Stimulated activated CD4-positive, alpha-beta T cell treated with anti-CD3 and anti-CD28 coated beads, Interleukin-1b, Interleukin-23, amount 100 ng/mL, for 24 hours (primary cell): ENCODE measurements at regions not wholly inside any gene's neighbourhood (a gene's known extent, or its start where the extent isn't known, plus 50 kb on each side); places are given as distances from the start of the nearest gene placed in this dataset.

Experiments used
- DNase-seq, 4 experiments: peaks; one replicate each; pipeline ENCODE4 v3.0.0-alpha.2; 2020; ENCODE audit warnings: low read depth in 4 of 4, low spot score in 1 of 4

DNA sequence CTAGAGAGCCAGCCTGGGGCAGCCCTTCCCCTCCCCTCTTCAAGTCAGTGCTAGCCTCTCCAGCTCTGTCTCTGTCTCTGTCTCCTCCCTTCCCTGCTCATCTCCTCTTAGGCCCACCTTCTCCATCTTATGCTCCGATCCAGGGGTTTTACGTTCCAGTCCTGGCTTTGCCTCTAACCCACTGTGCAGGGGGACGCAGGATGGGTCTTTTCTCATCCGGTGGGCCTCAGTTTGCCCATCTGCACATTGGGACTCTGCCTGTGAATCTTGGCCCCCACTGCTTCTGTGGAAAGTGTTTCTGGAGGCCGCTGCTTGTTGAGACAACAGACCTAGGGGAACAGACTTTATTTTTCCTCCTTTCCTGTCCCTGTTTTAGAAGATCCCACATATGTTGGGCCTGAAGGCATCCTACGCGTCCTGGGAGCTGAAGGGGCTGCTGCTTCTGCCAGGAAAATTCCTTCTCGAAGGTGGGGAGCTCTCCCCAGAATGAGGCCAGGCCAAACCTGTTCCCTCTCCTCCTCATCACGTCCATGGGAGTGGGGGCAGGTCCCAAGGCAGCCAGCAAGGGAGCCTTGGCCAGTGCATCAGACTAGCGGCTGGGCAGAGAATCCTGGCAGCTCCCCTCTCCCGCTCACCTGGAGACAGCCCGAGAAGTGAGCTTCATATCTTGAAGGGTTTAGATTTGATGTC is 99.5 kb upstream of the CSF3R start:
- no peak for DNase-seq

DNA sequence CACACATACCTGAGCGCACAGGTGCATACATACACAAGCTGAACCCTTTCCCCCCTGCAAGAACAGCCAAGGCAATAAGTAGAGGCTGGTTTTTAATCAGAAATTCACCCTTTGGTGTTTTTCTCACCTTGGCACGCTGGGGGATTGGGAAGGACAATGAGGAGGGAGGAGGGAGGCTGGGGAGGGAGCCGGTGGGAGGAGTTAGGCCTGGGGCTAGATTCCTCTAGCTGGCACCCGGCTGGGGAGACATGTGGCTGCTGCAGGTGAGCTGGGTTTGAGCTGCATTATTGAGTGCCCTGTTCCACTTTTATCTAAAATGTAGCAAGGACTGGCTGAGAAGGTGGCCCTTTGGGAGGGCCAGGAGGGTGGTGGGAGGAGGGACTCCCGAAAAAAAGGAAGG is 97.8 kb upstream of the CSF3R start:
- no peak for DNase-seq

DNA sequence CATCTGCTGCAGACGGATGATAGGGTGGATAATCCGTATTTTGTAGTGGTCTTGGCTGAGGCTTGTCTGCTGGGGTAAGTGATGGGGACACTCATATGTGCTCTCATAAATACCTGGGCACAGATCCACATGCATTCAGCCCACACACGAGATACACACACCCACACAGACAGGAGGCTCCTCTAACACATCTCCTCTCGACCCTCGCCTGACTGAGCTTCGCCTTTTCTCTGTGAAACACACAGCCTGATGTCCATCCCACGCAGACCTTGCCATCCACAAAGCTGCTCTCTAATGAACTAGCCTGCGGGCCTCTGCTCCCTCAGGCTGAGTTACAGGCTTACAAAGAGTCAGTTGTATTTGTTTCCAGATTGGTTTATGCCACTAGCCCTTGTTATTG is 96.3 kb upstream of the CSF3R start:
- no peak for DNase-seq

DNA sequence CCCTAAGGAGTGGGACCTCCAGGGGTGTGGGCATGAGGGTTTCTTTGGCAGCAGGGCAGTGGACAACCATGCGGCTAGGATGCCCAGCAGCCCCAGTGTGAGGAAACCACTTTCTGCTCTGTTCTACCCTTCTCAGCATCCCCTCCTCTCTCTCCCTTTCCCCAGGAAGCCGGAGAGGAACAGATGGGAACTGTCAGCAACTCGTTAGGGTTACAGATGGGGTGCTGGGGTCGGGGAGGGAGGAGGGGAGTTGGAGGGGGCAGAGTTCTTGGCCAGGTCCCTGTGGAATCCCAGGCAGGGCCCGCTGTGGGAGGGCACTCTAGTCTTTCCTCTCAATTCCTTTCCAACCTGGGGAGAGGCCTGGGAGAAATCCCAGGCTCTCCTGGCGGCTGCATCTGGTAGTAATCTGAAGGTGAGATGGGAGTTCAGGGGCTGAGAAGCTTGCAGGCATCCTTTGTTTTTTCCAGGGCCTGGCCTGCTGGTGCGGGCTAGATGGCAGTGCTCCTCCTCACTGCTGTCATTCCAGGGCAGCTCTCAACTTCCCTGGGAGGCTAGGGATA is 93.9 kb upstream of the CSF3R start:
- DNase-seq = no peak

DNA sequence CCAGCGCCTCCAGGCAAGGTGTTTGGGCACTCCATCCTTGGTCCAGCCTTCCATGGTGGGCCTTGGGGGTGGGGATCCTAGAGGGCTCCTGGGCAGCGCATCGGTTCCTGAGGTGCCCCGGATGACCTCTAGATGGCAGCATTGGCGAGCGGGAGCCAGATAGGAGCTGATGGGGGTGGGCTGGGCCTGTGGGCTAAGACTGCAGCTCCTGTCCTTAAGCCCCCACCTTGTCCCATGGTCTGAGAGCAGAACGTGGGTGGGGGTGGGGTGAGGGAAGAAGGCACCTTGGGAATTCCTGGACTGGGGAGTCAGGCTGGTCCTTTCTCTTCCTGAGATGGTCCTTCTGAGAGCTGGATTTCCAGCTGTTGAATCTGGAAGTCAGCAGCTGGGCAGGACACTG is 93.4 kb upstream of the CSF3R start:
- peak; percentile 4 to 37 (median 24) for DNase-seq

DNA sequence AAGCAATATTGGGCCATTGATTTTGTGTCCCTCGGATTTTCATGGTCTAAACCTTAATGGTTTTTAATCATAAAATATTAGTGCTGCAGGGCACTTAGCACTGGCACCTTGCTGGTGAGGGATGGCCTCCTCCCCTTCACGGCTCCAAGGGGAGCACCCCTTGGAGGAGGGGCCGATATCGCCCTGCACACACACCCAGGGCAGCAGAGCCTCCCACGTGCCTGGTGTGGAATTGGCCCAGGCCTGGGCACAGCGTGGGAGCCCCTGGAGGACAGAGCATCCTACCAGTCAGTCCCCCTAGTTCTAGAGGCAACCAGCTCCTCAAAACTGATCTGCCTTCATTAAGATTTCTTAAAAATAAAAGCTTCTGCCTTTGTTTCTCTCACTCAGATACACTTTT is 90.7 kb upstream of the CSF3R start:
- DNase-seq = no peak

DNA sequence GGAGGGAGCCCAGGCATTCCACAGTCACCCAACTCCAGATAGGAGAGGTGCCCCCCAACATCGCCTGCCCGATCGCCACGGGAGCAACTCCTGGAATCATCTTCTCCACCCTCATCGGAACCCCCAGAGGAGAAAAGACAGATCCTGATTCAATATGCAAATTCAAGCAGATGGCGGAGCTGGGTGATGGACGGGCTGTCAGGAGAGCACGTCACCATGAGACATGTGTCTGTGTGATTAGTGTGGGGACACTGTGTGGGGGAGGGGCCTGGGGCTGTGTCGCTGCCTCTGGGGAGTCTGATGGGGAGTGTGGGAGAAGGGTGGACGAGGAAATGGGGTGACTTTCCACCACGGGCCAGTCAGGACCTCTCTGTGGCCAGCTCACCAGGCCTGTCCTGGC is 90.2 kb upstream of the CSF3R start:
- DNase-seq = no peak

DNA sequence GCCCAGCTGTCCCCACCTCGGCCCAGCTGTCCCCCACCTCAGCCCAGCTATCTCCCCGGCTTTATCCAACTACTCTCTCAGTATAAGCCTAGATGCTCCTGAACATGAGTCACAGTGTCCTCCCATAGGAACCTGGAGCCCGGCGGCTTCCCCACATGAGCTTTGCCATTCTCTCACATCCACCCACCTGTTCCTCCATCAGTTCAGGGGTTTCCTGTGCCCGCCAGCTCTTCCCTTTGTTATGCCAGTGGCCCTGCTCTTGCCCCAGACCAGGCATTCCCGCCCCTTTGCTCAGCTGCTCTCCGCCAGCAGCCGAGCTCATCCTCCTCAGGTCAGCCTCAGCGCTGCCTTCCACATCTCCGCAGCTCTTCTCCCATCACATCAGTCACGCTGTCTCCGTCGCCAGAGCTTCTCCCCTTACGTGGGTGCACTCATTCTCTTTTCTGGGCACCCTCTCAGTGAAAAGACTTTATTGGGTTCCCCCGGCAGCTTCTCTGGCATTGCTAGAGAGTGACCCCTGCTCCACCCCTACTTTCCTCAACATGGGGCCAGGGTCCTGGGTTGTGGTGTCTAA is 89.5 kb upstream of the CSF3R start:
- DNase-seq = no peak

DNA sequence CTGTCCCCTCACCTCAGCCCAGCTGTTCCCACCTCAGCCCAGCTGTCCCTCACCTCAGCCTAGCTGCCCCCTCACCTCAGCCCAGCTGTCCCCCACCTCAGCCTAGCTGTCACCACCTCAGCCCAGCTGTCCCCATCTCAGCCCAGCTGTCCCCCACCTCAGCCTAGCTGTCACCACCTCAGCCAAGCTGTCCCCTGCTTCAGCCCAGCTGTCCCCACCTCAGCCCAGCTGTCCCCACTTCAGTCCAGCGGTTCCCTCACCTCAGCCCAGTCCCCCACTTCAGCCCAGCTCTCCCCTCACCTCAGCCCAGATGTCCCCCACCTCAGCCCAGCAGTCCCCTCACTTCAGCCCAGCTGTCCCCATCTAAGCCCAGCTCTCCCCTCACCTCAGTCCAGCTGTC is 88.4 kb upstream of the CSF3R start:
- DNase-seq = no peak

DNA sequence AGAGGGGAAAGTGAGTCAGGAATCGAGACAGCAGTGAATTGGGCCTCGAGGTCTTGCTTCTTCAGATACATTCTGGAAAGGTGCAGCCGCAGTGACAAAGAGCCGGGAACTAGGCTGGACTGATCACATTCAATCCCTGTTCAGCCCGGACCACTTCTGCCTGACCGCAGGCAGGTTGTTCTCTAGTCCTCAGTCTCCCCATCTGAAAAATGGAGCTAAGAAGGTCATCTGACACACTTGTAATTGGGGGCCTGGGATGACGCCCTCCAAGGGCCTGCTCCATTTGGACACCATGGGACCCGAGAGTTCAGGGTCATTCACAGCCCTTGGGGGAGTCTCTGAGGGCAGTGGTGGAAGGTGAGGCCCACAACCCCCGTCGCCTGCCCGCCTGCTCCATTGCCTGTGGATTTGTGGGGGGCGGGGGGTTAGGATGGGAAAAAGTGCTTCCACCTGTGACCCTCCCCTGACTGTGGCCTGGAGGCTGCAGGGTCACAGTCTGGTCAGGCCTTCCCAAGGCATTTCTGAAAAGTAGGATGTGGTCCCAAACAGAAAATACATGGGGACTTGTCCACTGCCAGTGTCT is 87.9 kb upstream of the CSF3R start:
- no peak for DNase-seq

DNA sequence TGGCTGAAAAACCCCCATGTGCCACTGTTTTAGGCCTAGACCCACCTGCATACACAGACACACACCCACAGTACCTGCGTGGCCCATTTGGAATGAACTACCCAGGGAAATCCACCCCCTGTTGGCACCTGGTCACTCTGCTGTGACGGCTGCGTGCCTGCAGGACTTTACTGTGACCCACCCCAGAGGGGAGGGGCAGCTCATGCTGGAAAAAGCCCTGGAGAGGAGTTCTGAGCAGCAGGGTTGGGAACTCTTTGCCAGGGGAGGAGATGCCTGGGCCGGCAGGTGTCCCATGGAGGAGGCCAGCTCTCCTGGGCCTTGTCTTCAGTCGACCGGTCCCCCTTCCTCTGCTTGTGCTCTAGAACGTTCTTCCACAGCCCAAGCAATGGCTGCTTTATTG is 87.3 kb upstream of the CSF3R start:
- no peak for DNase-seq

DNA sequence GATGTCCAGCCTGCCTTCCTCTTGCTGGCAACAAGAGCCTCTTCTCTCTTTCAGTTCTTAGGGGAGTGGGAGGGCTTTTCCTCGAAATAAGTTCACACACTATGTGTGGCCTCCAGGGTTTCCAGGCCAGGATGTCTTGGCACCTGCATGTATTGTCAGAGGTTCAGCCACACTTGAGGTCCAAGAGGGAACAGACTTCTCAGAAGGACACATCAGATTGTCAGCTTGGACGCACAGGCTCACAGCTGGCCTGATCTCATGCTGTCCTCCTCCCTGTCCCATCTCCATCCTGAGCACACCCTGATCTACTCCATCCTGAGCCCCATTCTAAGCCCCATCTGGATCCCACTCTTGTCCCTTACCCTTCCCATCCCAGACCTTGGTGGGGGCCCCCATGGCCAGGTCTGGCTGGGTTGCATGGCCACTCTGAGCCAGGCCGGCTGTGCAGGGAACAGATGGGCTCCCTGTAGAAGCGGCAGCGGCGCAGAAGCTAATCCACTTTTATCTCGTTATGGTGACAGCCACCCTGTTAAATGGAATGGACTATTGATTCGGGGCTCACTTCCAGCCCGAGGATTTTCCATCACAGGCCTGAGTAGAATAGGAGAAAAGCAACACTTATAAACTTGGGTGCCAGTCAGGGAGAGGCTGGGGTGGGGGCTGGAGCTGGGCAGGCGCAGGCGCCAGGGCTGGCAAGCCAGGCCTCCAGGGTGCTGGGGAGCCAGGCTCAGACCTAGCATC is 85.1 kb upstream of the CSF3R start:
- no peak for DNase-seq

DNA sequence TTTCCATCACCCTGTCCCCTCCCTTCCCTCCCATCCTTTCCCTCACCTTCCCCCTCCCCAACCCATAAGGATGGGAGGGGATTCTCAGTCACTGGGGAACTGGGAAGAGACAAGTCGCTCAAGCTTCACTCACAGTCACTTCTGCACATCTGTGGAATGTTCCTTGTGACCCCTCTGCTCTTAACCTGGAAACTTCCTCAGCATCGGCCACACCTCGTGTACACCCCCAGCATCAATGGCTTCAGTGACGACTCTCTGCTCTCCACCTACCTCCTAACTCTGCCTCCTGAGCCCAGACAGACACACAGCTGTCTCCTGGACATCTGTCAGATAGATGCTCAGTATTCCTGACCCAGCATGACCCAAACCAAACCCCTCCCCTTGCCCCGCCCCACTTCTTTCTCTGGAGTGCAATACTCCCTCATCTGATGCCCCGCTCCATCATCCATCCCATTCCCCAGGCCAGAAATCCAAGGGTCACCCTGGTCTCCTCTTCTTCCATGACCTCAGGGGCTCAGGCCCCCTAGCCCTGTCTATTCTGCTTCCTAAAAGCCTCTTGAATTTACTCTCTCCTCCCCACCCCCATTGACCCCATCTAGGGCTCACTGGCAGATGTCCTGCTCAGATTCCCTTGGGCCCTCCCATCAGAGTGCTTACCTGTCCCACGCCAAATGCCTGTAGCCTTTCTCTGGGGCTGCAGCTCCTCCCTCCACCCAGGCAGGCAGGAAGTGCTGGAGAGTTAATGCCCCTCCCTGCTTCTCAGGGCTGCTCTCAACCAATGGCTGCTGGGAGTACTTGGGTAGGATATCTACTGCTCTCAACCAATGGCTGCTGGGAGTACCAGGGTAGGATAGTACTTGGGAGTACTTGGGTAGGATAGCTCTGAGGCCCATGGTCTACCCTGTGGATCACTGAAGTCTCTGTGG is 83.1 kb upstream of the CSF3R start:
- no peak for DNase-seq

DNA sequence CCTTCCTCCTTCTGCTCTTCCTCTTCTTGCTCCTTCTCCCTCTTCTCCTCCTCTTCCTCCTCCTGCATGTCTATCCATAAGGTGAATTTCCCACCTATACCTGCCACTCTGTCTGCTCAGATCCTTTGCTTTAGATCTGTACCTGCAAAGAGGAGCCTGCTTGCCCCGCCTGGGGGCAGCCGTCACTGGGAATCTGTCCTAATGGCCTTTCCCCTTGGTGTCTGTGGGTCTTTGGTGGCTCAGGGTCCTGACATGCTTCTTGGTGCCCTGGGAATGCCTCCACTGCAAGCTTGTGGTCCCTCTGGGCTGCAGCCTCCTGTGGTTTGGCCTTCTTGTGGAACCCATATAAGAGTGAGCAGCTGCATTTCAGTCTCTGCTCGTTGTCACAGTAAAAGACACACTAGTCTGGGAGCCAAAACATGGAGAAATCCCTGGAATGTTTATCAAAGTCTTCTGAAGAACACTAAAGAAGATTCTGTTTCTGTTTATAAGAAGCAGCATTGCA is 79.5 kb upstream of the CSF3R start:
- no peak for DNase-seq

DNA sequence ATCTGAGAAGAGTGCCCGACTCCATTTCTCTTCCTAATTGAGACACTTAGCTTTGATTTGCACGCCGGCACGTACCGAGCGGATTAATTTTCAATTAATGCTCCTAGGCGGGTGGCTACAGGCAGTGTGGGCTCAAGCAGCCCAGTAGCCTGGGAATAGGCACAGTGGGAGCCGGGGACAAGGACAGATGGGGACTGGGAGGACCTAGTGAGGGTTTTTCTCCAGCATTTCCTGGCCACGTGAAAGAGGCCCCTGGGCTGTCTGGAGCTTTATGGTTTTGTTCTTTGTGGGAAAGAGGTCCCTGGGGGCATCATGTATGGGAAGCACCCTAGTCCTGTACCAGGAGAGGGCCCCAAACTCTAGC is 78.6 kb upstream of the CSF3R start:
- DNase-seq = no peak

DNA sequence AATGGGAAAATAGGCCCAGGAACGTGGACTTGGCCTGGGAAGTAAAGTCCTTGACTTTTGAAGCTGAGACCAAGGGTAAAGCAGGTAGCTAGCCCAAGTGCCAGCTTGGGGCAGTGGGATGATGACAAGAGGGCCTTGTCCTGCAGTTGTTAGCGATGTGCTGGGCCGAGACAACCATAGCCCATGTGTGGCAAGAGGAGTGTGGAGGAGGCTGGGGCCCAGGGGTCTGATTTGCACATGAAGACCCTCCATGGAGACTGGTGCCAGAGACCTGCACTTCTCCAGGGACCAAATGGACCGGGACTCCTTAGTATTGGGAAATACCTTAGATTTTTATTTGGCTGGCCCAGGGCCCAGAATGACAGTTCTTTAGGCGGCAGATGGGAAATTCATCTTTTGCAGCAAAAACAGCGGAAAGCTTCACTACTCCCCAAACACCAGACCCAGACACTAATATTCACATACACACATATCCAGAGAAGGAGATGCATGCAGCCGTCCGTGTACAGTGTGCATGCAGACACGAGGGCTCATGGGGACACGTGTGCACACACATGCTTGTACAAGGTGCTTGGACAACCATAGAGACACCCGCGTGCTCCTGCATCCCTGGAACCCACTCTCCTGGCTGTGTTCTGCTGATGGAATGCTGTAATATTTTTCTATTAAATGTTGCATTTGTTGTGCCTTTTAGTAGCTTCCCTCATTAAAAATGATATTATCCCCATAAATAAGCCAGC is 78.1 kb upstream of the CSF3R start:
- DNase-seq = no peak

DNA sequence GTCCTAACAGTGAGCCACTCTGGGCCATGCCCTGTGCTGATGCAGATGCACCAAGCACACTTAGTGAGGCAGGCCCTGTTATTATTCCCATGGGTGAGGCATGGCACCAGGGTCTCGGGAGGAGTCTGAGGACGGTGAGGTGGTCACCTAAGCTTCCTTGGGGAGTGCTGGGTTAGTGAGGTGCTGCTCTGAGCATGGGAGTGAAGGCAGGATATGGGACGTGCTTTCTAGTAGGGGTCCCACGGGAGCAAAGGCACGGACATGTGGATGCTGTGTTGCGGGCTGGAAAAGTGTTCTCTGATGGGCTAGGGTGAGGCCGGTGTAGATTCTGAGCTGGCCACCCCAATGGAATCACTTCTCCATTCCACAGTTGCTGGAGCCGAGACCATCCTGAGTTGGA is 77.5 kb upstream of the CSF3R start:
- no peak for DNase-seq

DNA sequence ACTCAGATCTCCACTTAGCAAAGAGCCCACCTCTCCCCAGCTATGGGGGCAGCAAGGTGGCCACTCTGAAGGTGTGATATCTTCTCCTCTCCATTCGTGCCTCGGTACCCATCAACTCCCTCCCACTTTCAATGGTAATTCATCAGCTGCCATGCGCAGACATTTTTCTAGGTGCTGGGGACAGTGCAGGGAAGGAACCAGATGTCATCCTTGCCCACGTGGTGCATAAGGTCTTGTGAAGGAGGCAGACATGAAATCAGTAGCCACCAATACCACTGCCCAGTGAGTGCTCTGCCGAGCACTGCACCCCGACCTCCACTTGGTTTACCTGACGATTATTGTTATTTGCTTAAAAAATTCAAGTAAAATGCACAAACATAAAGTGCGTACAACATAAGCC is 76.3 kb upstream of the CSF3R start:
- no peak for DNase-seq

DNA sequence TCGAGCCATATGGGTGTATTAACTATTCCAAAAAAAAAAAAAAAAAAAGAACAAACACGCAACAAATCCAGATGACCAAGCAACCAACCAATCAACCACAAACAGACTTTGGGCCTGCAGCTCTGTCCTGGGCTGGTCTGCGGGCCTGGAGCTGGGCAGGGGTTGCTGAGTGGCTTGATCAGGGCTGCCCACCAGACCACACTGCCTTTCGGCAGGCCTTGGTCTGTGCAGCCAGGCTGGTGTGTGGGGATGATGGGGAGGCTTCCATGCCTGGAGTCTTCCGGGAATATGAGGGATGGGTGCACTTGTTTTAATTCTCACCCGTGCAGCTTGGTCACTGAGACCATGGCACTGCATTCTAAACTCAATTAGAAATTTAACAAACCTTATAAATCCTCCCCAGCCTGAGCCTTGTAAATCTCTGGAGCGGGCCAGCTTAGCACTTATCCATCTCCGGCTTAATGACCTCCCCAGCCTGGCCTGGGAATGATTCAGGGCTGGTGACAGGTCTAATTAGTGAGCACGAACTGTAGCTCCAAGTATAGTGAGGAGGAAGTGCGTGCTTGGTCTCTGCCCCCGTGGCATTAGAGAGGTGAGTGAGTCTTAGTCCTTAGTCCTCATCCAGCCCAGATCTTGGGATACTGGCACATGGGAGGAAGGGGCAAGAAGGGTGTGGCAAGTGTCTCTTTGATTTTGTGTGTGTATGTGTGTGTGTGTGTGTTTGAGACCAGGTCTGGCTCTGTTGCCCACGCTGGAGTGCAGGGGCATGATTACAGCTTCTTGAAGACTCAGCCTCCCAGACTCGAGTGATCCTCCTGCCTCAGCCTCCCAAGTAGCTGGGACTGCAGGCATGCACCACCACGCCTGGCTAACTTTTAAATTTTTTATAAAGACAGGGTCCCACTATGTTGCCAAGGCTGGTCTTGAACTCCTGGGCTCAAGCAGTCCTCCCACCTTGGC is 74.6 kb upstream of the CSF3R start:
- no peak for DNase-seq
